ENCODE measurements at regions not wholly inside any gene's neighbourhood (a gene's known extent, or its start where the extent isn't known, plus 50 kb on each side); places are given as distances from the start of the nearest gene placed in this dataset.

DNA sequence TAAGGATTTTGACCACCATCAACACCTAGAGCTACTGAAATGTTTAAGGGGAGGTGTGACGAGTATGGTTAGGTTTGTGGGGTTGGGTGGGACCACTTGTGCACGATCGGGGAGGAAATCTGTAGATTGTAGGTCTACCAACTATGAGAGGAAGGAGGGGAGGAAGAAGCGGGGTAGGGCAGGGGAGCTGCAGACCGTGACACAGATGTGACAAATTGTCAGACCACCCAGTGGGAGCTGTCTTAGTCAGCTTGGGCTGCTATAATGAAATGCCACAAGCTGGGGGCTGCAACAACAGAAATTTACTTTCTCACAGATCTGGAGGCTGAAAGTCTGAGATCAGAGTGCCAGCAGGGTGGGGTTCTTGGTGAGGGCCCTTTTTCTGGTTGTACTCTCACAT, 62.2 kb upstream of the ARGLU1 start:
- POLR2A ChIA-PET: no interaction called here
- Histone ChIP-seq H3K4me3 (ENCODE audit: low read depth, low read length) (no peak overlapping the region), H3K27me3 (ENCODE audit: control insufficient read depth, insufficient read depth, low read length) (no peaks in the 10 kb centered on the region), H3K36me3 (ENCODE audit: control insufficient read depth, insufficient read depth, low read length) (no peaks in the 10 kb centered on the region)
- CTCF ChIA-PET: interaction anchor here (1.0 kb wide), 1 partner anchor 12 kb away, joined by 3 read pairs; no protein-coding TSS in a partner anchor
- TF ChIP-seq, protein P1, sequence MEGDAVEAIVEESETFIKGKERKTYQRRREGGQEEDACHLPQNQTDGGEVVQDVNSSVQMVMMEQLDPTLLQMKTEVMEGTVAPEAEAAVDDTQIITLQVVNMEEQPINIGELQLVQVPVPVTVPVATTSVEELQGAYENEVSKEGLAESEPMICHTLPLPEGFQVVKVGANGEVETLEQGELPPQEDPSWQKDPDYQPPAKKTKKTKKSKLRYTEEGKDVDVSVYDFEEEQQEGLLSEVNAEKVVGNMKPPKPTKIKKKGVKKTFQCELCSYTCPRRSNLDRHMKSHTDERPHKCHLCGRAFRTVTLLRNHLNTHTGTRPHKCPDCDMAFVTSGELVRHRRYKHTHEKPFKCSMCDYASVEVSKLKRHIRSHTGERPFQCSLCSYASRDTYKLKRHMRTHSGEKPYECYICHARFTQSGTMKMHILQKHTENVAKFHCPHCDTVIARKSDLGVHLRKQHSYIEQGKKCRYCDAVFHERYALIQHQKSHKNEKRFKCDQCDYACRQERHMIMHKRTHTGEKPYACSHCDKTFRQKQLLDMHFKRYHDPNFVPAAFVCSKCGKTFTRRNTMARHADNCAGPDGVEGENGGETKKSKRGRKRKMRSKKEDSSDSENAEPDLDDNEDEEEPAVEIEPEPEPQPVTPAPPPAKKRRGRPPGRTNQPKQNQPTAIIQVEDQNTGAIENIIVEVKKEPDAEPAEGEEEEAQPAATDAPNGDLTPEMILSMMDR (IDR thresholded peaks at IDR 0.05; ENCODE audit: insufficient read depth, low read depth, low read length): no peak
- no peak for DNase-seq (ENCODE audit: low read depth)

DNA sequence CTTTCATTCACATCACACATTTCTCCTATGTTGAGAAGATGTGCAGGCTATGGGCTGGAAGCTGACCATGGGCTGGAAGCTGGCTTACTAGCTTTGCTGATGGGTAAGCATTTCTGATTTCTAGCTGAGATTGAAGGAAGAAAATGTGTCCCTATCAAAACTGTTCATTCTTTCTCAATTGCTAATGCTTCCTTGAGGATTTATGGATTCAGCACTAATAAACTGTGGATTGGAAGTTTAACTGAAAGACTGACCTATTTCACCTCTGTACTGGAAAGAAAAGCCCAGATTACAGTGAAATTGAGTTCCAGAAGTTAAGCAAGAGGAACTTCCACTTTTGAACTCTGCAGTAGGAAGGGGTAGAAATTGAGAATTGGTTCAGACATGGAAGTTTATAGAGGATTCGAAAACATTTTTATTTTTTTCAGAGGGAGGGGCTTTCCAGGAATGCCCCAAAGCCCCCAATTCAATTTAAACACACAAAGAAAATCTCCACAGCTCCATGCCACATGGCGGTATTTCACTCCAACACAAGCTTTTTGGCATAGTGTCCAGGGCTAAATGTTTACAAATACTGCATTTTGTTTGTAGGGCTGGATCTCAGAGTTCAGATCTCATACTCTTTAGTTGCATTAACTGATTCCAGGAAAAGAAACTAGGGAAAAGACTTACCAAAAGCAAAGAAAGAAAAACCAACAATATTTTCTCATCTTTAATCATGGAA, 61.2 kb upstream of the ARGLU1 start:
- Histone ChIP-seq H3K4me3 (ENCODE audit: low read depth, low read length) (no peak overlapping the region), H3K36me3 (ENCODE audit: control insufficient read depth, insufficient read depth, low read length) (no peaks in the 10 kb centered on the region), H3K27me3 (ENCODE audit: control insufficient read depth, insufficient read depth, low read length) (no peaks in the 10 kb centered on the region)
- no peak for DNase-seq (ENCODE audit: low read depth)
- POLR2A ChIA-PET: no interaction called here
- CTCF ChIA-PET: interaction anchor here (1.8 kb wide), 1 partner anchor 9 kb away, joined by 4 read pairs; no protein-coding TSS in a partner anchor
- TF ChIP-seq, protein P1 (IDR thresholded peaks at IDR 0.05; ENCODE audit: insufficient read depth, low read depth, low read length): no peak

DNA sequence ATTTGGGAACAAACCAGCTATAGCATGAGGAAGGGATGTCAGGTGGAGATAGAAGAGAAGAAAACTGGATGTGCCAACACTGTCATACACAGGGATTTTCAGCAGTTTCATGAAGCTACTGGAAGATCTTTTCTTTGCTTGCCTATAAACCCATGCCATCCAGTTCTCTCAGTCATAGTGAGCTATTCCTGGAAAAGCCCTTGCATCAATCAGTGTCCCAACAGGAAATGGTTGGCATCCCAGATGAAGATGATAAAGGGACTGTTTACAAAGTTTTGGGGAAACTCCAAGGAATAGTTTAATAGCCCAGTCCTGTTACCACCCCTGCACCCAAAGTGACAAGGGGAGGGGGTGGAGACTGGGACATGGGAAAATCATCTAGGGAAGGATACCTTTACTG, 58.5 kb upstream of the ARGLU1 start:
- Histone ChIP-seq H3K4me3 (ENCODE audit: low read depth, low read length) (no peak overlapping the region), H3K36me3 (ENCODE audit: control insufficient read depth, insufficient read depth, low read length) (no peaks in the 10 kb centered on the region), H3K27me3 (ENCODE audit: control insufficient read depth, insufficient read depth, low read length) (peaks cover 2% of the 10 kb centered on the region; the same call in 1 of the 2 replicates)
- TF ChIP-seq, protein P1 (IDR thresholded peaks at IDR 0.05; ENCODE audit: insufficient read depth, low read depth, low read length): no peak
- ChIA-PET POLR2A (no interaction called here), CTCF (interaction anchor here (1.2 kb wide), 1 partner anchor 99 kb away, joined by 3 read pairs; no protein-coding TSS in a partner anchor)
- DNase-seq (ENCODE audit: low read depth): no peak

DNA sequence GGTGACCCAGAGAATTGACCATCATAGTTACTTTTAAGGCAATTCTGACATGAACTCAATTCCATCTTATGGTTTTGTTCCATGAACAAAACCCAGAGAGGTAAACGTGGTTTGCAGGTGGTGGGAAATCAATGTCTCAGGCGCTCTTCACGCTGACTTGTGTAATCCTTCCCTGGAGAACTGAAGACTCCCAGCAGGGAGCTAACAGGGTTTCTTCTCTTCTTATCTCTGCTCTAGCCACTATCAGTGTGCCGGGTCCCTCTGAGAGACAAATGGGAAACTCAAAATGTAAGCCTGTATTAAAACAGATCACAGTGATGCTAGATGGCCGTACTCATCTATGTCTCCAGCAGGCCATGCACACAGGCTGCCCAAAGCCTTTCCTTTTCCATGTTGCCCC, 57.6 kb upstream of the ARGLU1 start:
- no peaks in the 10 kb centered on the region for H3K36me3 ChIP-seq (ENCODE audit: control insufficient read depth, insufficient read depth, low read length)
- TF ChIP-seq, protein P1 (IDR thresholded peaks at IDR 0.05; ENCODE audit: insufficient read depth, low read depth, low read length): no peak
- no peak overlapping the region for H3K4me3 ChIP-seq (ENCODE audit: low read depth, low read length)
- POLR2A ChIA-PET: no interaction called here
- no peak for DNase-seq (ENCODE audit: low read depth)
- CTCF ChIA-PET: interaction anchor here (1.2 kb wide), 1 partner anchor 98 kb away, joined by 3 read pairs; no protein-coding TSS in a partner anchor
- H3K27me3 ChIP-seq (ENCODE audit: control insufficient read depth, insufficient read depth, low read length): peaks cover 5% of the 10 kb centered on the region

DNA sequence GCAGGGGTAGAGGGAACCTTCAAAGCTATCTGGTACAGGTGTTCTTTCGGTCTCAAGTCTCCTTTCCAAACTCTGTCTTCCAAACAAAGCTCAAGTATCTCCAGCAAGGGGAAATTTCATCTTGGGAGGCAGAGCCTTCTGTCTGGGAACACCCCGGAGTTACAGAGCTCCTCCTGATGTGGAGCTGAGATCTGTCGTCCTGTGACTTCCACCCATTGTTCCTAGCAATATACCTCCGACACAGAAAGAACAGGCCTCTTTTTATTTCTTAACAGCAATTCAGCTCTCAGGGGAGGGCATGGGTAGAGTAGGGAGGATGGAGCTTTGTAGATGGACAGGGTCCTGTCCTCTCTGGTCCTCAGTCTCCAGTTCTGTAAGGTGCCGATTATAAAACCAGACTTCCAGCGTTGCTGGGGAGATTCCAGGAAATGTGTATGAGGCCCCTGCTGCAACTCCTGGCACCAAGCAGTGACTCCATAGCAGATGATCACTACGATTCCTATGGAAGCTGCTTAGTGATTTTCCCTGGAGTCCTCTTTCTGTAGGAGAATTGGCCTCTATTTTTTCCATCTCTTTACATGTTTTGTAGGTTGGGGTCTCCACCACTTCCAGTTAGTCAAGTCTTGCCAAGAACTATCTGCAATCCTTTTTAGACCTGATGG, 56.0 kb upstream of the ARGLU1 start:
- no peak for DNase-seq (ENCODE audit: low read depth)
- Histone ChIP-seq H3K36me3 (ENCODE audit: control insufficient read depth, insufficient read depth, low read length) (no peaks in the 10 kb centered on the region), H3K4me3 (ENCODE audit: low read depth, low read length) (no peak overlapping the region), H3K27me3 (ENCODE audit: control insufficient read depth, insufficient read depth, low read length) (peaks cover 5% of the 10 kb centered on the region)
- TF ChIP-seq, protein P1 (IDR thresholded peaks at IDR 0.05; ENCODE audit: insufficient read depth, low read depth, low read length): no peak
- POLR2A ChIA-PET: no interaction called here
- CTCF ChIA-PET: interaction anchor here (0.6 to 1.1 kb wide), 3 partner anchors 56 to 82 kb away, joined by 3 read pairs; partner anchors contain the start of gene ARGLU1

Measured in BJ (cell line).